ENCODE measurements at regions not wholly inside any gene's neighbourhood (a gene's known extent, or its start where the extent isn't known, plus 50 kb on each side); places are given as distances from the start of the nearest gene placed in this dataset.

- Histone ChIP-seq H3K4me3 (no peak overlapping the region), H3K27ac (peak overlapping the region; percentile 8 to 94), H3K27me3 (no peaks in the 10 kb centered on the region), H3K4me1 (peaks cover 0 to 15% of the 10 kb centered on the region in 2 donors), H3K36me3 (no peaks in the 10 kb centered on the region), H3K9me3 (no peaks in the 10 kb centered on the region)
- no peak for TF ChIP-seq CTCF (IDR thresholded peaks at IDR 0.05)
- intact Hi-C loops (cut with DNase I), result no loop called here
- no peak for DNase-seq
- ATAC-seq, result peak; percentile 56
Measured at GRCh38 chr2:70019096-70019495, 57.7 kb upstream of the ASPRV1 start.

GRCh38 chr2:70017962-70018361 lies 56.5 kb upstream of the ASPRV1 start:
- no peak for ATAC-seq
- no peaks in the 10 kb centered on the region for H3K36me3 ChIP-seq
- no peaks in the 10 kb centered on the region for H3K9me3 ChIP-seq
- intact Hi-C loops (cut with DNase I), result no loop called here
- no peaks in the 10 kb centered on the region for H3K27me3 ChIP-seq
- TF ChIP-seq CTCF (IDR thresholded peaks at IDR 0.05), result no peak
- H3K4me3 ChIP-seq, result no peak overlapping the region
- H3K4me1 ChIP-seq, result peaks cover 0 to 15% of the 10 kb centered on the region in 2 donors
- H3K27ac ChIP-seq, result peak overlapping the region in 1 of 2 donors; percentile 94
- DNase-seq, result no peak

- H3K27ac ChIP-seq, result no peak overlapping the region
- H3K4me3 ChIP-seq, result no peak overlapping the region
- DNase-seq (no peak), ATAC-seq (no peak)
- intact Hi-C loops (cut with DNase I), result no loop called here
- H3K36me3 ChIP-seq, result no peaks in the 10 kb centered on the region
- H3K9me3 ChIP-seq, result no peaks in the 10 kb centered on the region
- no peaks in the 10 kb centered on the region for H3K27me3 ChIP-seq
- no peak for TF ChIP-seq CTCF (IDR thresholded peaks at IDR 0.05)
- peaks cover 0 to 17% of the 10 kb centered on the region in 2 donors for H3K4me1 ChIP-seq
Measured at GRCh38 chr2:70014959-70015358, 53.5 kb upstream of the ASPRV1 start.

- intact Hi-C loops (cut with DNase I), result no loop called here
- no peak overlapping the region for H3K27ac ChIP-seq
- no peaks in the 10 kb centered on the region for H3K36me3 ChIP-seq
- H3K4me1 ChIP-seq, result peaks cover 0 to 12% of the 10 kb centered on the region in 2 donors
- TF ChIP-seq CTCF (IDR thresholded peaks at IDR 0.05), result no peak
- no peaks in the 10 kb centered on the region for H3K27me3 ChIP-seq
- H3K4me3 ChIP-seq, result no peak overlapping the region
- DNase-seq (no peak), ATAC-seq (no peak)
- no peaks in the 10 kb centered on the region for H3K9me3 ChIP-seq
Measured at GRCh38 chr2:70012887-70013286, 51.5 kb upstream of the ASPRV1 start.

GRCh38 chr2:70011786-70012185 lies 50.4 kb upstream of the ASPRV1 start:
- H3K36me3 ChIP-seq, result no peaks in the 10 kb centered on the region
- no peak overlapping the region for H3K27ac ChIP-seq
- no peak for TF ChIP-seq CTCF (IDR thresholded peaks at IDR 0.05)
- no peaks in the 10 kb centered on the region for H3K9me3 ChIP-seq
- ATAC-seq (no peak), DNase-seq (no peak)
- intact Hi-C loops (cut with DNase I), result no loop called here
- H3K27me3 ChIP-seq, result no peaks in the 10 kb centered on the region
- no peak overlapping the region for H3K4me3 ChIP-seq
- peaks cover 0 to 12% of the 10 kb centered on the region in 2 donors for H3K4me1 ChIP-seq

Measured in left lung (tissue), 4 donors.